SK-N-SH treated with all-trans-retinoic acid at 6 μM for 48 hours (cell line): ENCODE measurements at regions not wholly inside any gene's neighbourhood (a gene's known extent, or its start where the extent isn't known, plus 50 kb on each side); places are given as distances from the start of the nearest gene placed in this dataset.

Experiments
- ATAC-seq: fragments of 200-7000 bp; cut with Tn5 transposase; 3 replicates; pipeline ENCODE4 v1.9.1; 2020; ENCODE audit warnings: mild to moderate bottlenecking, moderate library complexity
- BACH2 ChIP-seq: fragments of 250-450 bp; sonication (Bioruptor Pico); IDR thresholded peaks from 2 replicates; pipeline ENCODE4 v1.9.0; 2021; ENCODE audit warnings: mild to moderate bottlenecking, borderline replicate concordance
- CSDC2 ChIP-seq: fragments of 250-450 bp; sonication (Bioruptor Pico); IDR thresholded peaks from 2 replicates; pipeline ENCODE4 v1.5.0; 2020; ENCODE audit warnings: mild to moderate bottlenecking, moderate library complexity
- ESRRG ChIP-seq: fragments of 250-450 bp; sonication (Bioruptor Pico); IDR thresholded peaks from 2 replicates; pipeline ENCODE4 v1.6.1; 2021; ENCODE audit warnings: mild to moderate bottlenecking
- GLIS3 ChIP-seq: fragments of 250-450 bp; sonication (Bioruptor Pico); IDR thresholded peaks from 2 replicates; pipeline ENCODE4 v1.5.0; 2020; ENCODE audit warnings: mild to moderate bottlenecking, moderate library complexity
- ISL1 ChIP-seq: fragments of 250-450 bp; sonication (Bioruptor Pico); IDR thresholded peaks from 2 replicates; pipeline ENCODE4 v2.1.2; 2022; ENCODE audit warnings: mild to moderate bottlenecking, moderate library complexity
- PPARA ChIP-seq: fragments of 250-450 bp; sonication (Bioruptor Pico); IDR thresholded peaks from 2 replicates; pipeline ENCODE4 v1.5.0; 2020; ENCODE audit warnings: mild to moderate bottlenecking, borderline replicate concordance
- RARB ChIP-seq: fragments of 250-450 bp; sonication (Bioruptor Pico); IDR thresholded peaks from 2 replicates; pipeline ENCODE4 v1.8.0; 2021; ENCODE audit warnings: mild to moderate bottlenecking, moderate library complexity
- TCF4 ChIP-seq: fragments of 250-450 bp; sonication (Bioruptor Pico); IDR thresholded peaks from 2 replicates; pipeline ENCODE4 v1.8.0; 2021; ENCODE audit warnings: mild to moderate bottlenecking, moderate library complexity, borderline replicate concordance
- TOX ChIP-seq: fragments of 250-450 bp; sonication (Bioruptor Pico); IDR thresholded peaks from 2 replicates; pipeline ENCODE4 v1.8.0; 2021; ENCODE audit warnings: mild to moderate bottlenecking, moderate library complexity, borderline replicate concordance
- ZC3H10 ChIP-seq: fragments of 250-450 bp; sonication (Bioruptor Pico); IDR thresholded peaks from 2 replicates; pipeline ENCODE4 v1.5.1; 2021; ENCODE audit warnings: mild to moderate bottlenecking, moderate library complexity
- ZFP3 ChIP-seq: fragments of 250-450 bp; sonication (Bioruptor Pico); IDR thresholded peaks from 2 replicates; pipeline ENCODE4 v1.5.0; 2020; ENCODE audit warnings: mild to moderate bottlenecking, moderate library complexity
- ZFP30 ChIP-seq: fragments of 450-650 bp; formaldehyde crosslinking; IDR thresholded peaks from 2 replicates; pipeline ENCODE4 v1.5.0; 2022; ENCODE audit warnings: mild to moderate bottlenecking, moderate library complexity
- ZNF565 ChIP-seq: fragments of 450-650 bp; formaldehyde crosslinking; conservative IDR thresholded peaks from 2 replicates; pipeline ENCODE4 v1.5.0; 2020; ENCODE audit warnings: low read depth, mild to moderate bottlenecking, moderate library complexity
- ZNF70 ChIP-seq: fragments of 450-650 bp; formaldehyde crosslinking; IDR thresholded peaks from 2 replicates; pipeline ENCODE4 v1.5.0; 2020; ENCODE audit warnings: mild to moderate bottlenecking, moderate library complexity
- ZNF8 ChIP-seq: fragments of 450-650 bp; formaldehyde crosslinking; IDR thresholded peaks from 2 replicates; pipeline ENCODE4 v1.5.0; 2020; ENCODE audit warnings: mild to moderate bottlenecking, moderate library complexity
- TF ChIP-seq, protein P1 (sequence below): fragments of 250-450 bp; sonication (Bioruptor Pico); IDR thresholded peaks from 2 replicates; pipeline ENCODE4 v1.5.1; 2020; ENCODE audit warnings: low read depth, mild to moderate bottlenecking, moderate library complexity
- TF ChIP-seq, protein P2 (sequence below): fragments of 250-450 bp; sonication (Bioruptor Pico); IDR thresholded peaks from 2 replicates; pipeline ENCODE4 v1.8.0; 2020; ENCODE audit warnings: mild to moderate bottlenecking, moderate library complexity, borderline replicate concordance
- TF ChIP-seq, protein P3 (sequence below): fragments of 250-450 bp; sonication (Bioruptor Pico); IDR thresholded peaks from 2 replicates; pipeline ENCODE4 v1.5.0; 2020; ENCODE audit warnings: mild to moderate bottlenecking, moderate library complexity
- TF ChIP-seq, protein P4 (sequence below): fragments of 250-450 bp; sonication (Bioruptor Pico); IDR thresholded peaks from 2 replicates; pipeline ENCODE4 v1.5.1; 2021; ENCODE audit warnings: mild to moderate bottlenecking, moderate library complexity

DNA sequence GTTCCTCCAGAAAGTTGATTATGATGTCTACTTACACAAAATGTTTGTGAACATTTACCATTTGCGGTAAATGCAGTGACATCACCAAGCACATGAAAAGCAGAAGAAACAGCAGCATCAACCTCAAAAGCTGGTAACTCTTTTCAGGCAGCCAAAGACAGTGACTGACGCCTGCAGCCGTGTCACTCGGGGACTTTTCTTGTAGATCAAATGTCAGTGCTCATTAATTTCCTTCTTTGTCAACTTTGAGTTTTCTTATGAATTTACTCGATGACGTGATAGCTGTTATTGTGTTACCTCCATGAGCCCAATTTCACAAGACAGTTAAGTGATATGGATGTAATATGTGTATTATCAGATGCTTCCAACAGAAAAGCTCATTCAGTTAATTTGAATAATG, 92.5 kb downstream of the RIPK4 start (continued):
- TF ChIP-seq, protein P1, sequence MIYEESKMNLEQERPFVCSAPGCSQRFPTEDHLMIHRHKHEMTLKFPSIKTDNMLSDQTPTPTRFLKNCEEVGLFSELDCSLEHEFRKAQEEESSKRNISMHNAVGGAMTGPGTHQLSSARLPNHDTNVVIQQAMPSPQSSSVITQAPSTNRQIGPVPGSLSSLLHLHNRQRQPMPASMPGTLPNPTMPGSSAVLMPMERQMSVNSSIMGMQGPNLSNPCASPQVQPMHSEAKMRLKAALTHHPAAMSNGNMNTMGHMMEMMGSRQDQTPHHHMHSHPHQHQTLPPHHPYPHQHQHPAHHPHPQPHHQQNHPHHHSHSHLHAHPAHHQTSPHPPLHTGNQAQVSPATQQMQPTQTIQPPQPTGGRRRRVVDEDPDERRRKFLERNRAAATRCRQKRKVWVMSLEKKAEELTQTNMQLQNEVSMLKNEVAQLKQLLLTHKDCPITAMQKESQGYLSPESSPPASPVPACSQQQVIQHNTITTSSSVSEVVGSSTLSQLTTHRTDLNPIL (CRISPR knock-in tag): no peak

DNA sequence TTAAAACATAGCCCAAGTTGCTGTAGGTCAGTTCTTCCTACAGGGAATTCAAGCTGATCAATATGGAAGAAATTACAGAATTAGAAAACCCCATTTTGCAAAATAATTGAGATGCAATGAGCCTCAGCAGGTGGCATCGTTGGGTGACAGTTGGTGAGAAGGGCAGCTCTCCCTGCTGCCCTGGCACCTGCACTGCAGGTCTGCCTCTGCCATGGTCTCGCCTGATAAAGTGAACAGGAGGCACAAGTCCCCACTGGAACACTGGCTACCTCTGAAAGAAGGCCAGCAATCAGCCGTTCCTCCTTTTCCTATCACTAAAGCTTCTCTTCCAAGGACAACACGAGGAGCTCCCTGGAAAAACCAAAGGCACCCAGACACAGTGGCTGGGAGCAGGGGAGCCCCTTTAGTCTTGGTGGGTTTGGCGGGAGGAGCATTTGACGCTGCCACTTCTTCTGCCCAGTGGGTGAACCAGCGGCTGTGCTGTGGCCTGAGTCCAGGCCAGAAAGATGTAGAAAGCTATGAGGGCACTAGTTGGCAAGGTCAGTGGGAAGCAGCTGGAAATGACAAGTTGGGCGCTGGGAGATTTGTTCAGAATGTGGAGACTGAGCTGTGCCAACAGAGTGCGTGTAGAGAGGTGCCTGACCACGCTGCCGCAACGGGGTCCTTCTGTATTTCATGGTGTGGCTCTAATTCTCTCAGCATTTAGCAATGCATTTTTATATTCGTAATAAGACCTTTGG, 93.1 kb downstream of the RIPK4 start:
- TF ChIP-seq TOX (CRISPR knock-in tag) (no peak), ESRRG (CRISPR knock-in tag) (no peak), TCF4 (CRISPR knock-in tag) (no peak), ZC3H10 (no peak), RARB (no peak), ISL1 (no peak)
- TF ChIP-seq, protein P1 (CRISPR knock-in tag): no peak
- TF ChIP-seq, protein P2, sequence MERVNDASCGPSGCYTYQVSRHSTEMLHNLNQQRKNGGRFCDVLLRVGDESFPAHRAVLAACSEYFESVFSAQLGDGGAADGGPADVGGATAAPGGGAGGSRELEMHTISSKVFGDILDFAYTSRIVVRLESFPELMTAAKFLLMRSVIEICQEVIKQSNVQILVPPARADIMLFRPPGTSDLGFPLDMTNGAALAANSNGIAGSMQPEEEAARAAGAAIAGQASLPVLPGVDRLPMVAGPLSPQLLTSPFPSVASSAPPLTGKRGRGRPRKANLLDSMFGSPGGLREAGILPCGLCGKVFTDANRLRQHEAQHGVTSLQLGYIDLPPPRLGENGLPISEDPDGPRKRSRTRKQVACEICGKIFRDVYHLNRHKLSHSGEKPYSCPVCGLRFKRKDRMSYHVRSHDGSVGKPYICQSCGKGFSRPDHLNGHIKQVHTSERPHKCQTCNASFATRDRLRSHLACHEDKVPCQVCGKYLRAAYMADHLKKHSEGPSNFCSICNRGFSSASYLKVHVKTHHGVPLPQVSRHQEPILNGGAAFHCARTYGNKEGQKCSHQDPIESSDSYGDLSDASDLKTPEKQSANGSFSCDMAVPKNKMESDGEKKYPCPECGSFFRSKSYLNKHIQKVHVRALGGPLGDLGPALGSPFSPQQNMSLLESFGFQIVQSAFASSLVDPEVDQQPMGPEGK: no peak
- TF ChIP-seq, protein P3, sequence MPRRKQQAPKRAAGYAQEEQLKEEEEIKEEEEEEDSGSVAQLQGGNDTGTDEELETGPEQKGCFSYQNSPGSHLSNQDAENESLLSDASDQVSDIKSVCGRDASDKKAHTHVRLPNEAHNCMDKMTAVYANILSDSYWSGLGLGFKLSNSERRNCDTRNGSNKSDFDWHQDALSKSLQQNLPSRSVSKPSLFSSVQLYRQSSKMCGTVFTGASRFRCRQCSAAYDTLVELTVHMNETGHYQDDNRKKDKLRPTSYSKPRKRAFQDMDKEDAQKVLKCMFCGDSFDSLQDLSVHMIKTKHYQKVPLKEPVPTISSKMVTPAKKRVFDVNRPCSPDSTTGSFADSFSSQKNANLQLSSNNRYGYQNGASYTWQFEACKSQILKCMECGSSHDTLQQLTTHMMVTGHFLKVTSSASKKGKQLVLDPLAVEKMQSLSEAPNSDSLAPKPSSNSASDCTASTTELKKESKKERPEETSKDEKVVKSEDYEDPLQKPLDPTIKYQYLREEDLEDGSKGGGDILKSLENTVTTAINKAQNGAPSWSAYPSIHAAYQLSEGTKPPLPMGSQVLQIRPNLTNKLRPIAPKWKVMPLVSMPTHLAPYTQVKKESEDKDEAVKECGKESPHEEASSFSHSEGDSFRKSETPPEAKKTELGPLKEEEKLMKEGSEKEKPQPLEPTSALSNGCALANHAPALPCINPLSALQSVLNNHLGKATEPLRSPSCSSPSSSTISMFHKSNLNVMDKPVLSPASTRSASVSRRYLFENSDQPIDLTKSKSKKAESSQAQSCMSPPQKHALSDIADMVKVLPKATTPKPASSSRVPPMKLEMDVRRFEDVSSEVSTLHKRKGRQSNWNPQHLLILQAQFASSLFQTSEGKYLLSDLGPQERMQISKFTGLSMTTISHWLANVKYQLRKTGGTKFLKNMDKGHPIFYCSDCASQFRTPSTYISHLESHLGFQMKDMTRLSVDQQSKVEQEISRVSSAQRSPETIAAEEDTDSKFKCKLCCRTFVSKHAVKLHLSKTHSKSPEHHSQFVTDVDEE (CRISPR knock-in tag): no peak
- ATAC-seq: no peak

DNA sequence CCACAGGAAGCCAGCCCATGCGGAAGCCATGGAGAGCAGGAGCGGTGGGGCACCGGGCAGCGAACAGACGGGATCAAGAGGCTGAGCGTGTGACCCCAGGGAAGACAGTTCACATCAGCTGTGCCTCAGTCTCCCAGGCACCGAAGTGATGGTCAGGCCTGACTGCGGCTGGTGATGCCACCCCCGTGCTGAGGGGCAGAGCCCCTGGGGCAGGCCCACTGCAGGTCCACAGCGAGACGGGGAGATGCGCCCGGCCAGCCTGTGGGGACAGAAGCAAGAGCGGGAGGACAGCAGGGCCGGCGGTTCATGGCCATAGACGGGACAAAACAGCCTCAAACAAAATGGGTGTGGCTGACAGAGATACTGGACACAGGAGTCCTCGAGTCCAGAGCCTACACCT, 93.8 kb downstream of the RIPK4 start:
- no peak for ATAC-seq

More for the DNA sequence above, 93.8 kb downstream of the RIPK4 start:
- no peak for TF ChIP-seq ZNF70 (CRISPR knock-in tag)
- TF ChIP-seq, protein P4, sequence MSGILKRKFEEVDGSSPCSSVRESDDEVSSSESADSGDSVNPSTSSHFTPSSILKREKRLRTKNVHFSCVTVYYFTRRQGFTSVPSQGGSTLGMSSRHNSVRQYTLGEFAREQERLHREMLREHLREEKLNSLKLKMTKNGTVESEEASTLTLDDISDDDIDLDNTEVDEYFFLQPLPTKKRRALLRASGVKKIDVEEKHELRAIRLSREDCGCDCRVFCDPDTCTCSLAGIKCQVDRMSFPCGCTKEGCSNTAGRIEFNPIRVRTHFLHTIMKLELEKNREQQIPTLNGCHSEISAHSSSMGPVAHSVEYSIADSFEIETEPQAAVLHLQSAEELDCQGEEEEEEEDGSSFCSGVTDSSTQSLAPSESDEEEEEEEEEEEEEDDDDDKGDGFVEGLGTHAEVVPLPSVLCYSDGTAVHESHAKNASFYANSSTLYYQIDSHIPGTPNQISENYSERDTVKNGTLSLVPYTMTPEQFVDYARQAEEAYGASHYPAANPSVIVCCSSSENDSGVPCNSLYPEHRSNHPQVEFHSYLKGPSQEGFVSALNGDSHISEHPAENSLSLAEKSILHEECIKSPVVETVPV: no peak
- TF ChIP-seq GLIS3: no peak
- TF ChIP-seq ESRRG (CRISPR knock-in tag): no peak
- TF ChIP-seq, protein P3 (CRISPR knock-in tag): no peak
- TF ChIP-seq ZFP3: no peak
- TF ChIP-seq ZNF8 (CRISPR knock-in tag): no peak
- TF ChIP-seq TCF4 (CRISPR knock-in tag): no peak
- no peak for TF ChIP-seq ZFP30 (CRISPR knock-in tag)
- TF ChIP-seq PPARA (CRISPR knock-in tag): no peak
- TF ChIP-seq ZC3H10: no peak
- TF ChIP-seq CSDC2: no peak
- TF ChIP-seq, protein P2: no peak
- TF ChIP-seq ZNF565 (CRISPR knock-in tag): no peak
- no peak for TF ChIP-seq BACH2 (CRISPR knock-in tag)
- TF ChIP-seq, protein P1 (CRISPR knock-in tag): no peak
